B cell (primary cell): ENCODE measurements at regions not wholly inside any gene's neighbourhood (a gene's known extent, or its start where the extent isn't known, plus 50 kb on each side); places are given as distances from the start of the nearest gene placed in this dataset.

Source experiments
- ATAC-seq: fragments of 200-7000 bp; cut with Tn5 transposase; one replicate; pipeline ENCODE4 v1.10.0; 2021; ENCODE audit warnings: low read depth, mild to moderate bottlenecking, moderate number of reproducible peaks, moderate library complexity
- CTCF ChIA-PET: fragments of 350-600 bp; sonication (Branson Sonifier 250); formaldehyde crosslinking; loops from one replicate; lab custom pipeline; 2021; ENCODE audit warnings: antibody characterized with exemption, inconsistent platforms; lab: Charles Lee
- POLR2A ChIA-PET: fragments of 350-600 bp; sonication (Branson Sonifier 250); formaldehyde crosslinking; loops from one replicate; lab custom pipeline; 2021; ENCODE audit warnings: antibody characterized with exemption; lab: Charles Lee
- DNase-seq: peaks from one replicate; pipeline ENCODE4 v3.0.0; 2013
- H2AFZ ChIP-seq: 2 replicates; pipeline ENCODE4 v1.6.1; 2012; ENCODE audit warnings: mild to moderate bottlenecking, low read depth, low read length; ENCODE audit not compliant: insufficient read depth, poor library complexity, severe bottlenecking
- H3K27ac ChIP-seq, 2 donors: 1 replicate in 1 of 2; 2 replicates in 1 of 2; pipeline ENCODE4 v1.5.1; 2012 to 2013; ENCODE audit warnings: low read length in 2 of 2, mild to moderate bottlenecking in 2 of 2, moderate library complexity in 1 of 2
- H3K27me3 ChIP-seq, 4 experiments: fragments of 200-600 bp in 1 of 4; sonication (generic) in 1 of 4; replicated peaks in 1 of 4; 1 replicate in 2 of 4; 2 replicates in 2 of 4; pipeline versions ENCODE4 v1.6.1 to v1.7.0; 2013 to 2016; ENCODE audit warnings: low read length in 3 of 4, mild to moderate bottlenecking in 2 of 4, mixed read lengths in 1 of 4, moderate library complexity in 1 of 4; ENCODE audit not compliant: insufficient read depth in 4 of 4, control insufficient read depth in 3 of 4; ENCODE audit errors: control extremely low read depth in 1 of 4
- H3K36me3 ChIP-seq, 2 experiments: replicated peaks in 1 of 2; 1 replicate in 1 of 2; 2 replicates in 1 of 2; pipeline versions ENCODE4 v1.6.1 to v1.7.1; 2013; ENCODE audit warnings: low read length in 1 of 2; ENCODE audit not compliant: insufficient read depth in 2 of 2, control insufficient read depth in 1 of 2; ENCODE audit errors: control extremely low read depth in 1 of 2, extremely low read depth in 1 of 2
- H3K4me1 ChIP-seq, 2 donors: fragments of 200-600 bp in 1 of 2; sonication (generic) in 1 of 2; 1 replicate in 1 of 2; 2 replicates in 1 of 2; pipeline versions ENCODE4 v1.5.1 to v1.6.1; 2013 to 2017; ENCODE audit warnings: low read length in 2 of 2; ENCODE audit not compliant: control insufficient read depth in 2 of 2, insufficient read depth in 2 of 2
- H3K4me2 ChIP-seq: replicated peaks from 2 replicates; pipeline ENCODE3; 2012; ENCODE audit warnings: mild to moderate bottlenecking, low read depth, low read length; ENCODE audit not compliant: poor library complexity, severe bottlenecking
- H3K4me3 ChIP-seq, 5 experiments: fragments of 200-600 bp in 1 of 5; sonication (generic) in 1 of 5; 1 replicate in 3 of 5; 2 replicates in 2 of 5; pipeline versions ENCODE4 v1.5.1 to v1.7.0; 2011 to 2016; ENCODE audit warnings: low read length in 4 of 5, mild to moderate bottlenecking in 4 of 5, low read depth in 2 of 5, control low read depth in 1 of 5, moderate library complexity in 1 of 5; ENCODE audit not compliant: insufficient read depth in 1 of 5; ENCODE audit errors: control extremely low read depth in 1 of 5, extremely low read depth in 1 of 5
- H3K79me2 ChIP-seq: fragments of 200-600 bp; sonication (generic); one replicate; pipeline ENCODE4 v1.6.0; 2016; ENCODE audit warnings: low read length; ENCODE audit not compliant: control insufficient read depth, insufficient read depth
- H3K9ac ChIP-seq: fragments of 200-600 bp; sonication (generic); 2 replicates; pipeline ENCODE4 v1.6.1; 2017; ENCODE audit warnings: mild to moderate bottlenecking, low read length, moderate library complexity
- H3K9me3 ChIP-seq, 3 donors: one replicate each; pipeline versions ENCODE4 v1.6.1 to v1.7.1; 2013; ENCODE audit warnings: low read length in 2 of 3; ENCODE audit not compliant: control insufficient read depth in 2 of 3, insufficient read depth in 1 of 3; ENCODE audit errors: control extremely low read depth in 1 of 3
- H4K20me1 ChIP-seq: 2 replicates; pipeline ENCODE4 v1.6.0; 2012; ENCODE audit warnings: mild to moderate bottlenecking, low read length; ENCODE audit not compliant: insufficient read depth, control insufficient read depth, poor library complexity, severe bottlenecking
- H3K27ac Mint-ChIP-seq: one replicate; pipeline ENCODE4 v1.8.0; 2021; ENCODE audit warnings: mixed read lengths
- H3K27me3 Mint-ChIP-seq: one replicate; pipeline ENCODE4 v1.8.0; 2021; ENCODE audit warnings: mixed read lengths
- H3K4me1 Mint-ChIP-seq: one replicate; pipeline ENCODE4 v1.8.0; 2021; ENCODE audit warnings: mixed read lengths
- H3K4me3 Mint-ChIP-seq: one replicate; pipeline ENCODE4 v1.8.0; 2021; ENCODE audit warnings: mixed read lengths
- H3K9me3 Mint-ChIP-seq: one replicate; pipeline ENCODE4 v1.8.0; 2022; ENCODE audit warnings: mixed read lengths; ENCODE audit not compliant: insufficient read depth
- CTCF ChIP-seq: fragments of 200-600 bp; IDR thresholded peaks from one replicate; pipeline ENCODE4 v1.8.0; 2022; ENCODE audit warnings: antibody characterized with exemption, mild to moderate bottlenecking
- EZH2 ChIP-seq: IDR thresholded peaks from 2 replicates; pipeline ENCODE4 v1.6.1; 2012; ENCODE audit warnings: borderline replicate concordance, low read depth, mild to moderate bottlenecking, moderate library complexity, low read length; ENCODE audit not compliant: insufficient read depth, poor library complexity, severe bottlenecking
- WGBS: methylation state at CpG from one replicate; pipeline ENCODE4 v1.1.5; 2013; ENCODE audit warnings: missing lambda C conversion rate; ENCODE audit not compliant: insufficient coverage; 5-methylcytosine and 5-hydroxymethylcytosine counted together
- intact Hi-C: fragments of 100-400 bp; cut with micrococcal nuclease; formaldehyde crosslinking; loops from one replicate; pipeline ENCODE4 v1.10.0; 2022

DNA sequence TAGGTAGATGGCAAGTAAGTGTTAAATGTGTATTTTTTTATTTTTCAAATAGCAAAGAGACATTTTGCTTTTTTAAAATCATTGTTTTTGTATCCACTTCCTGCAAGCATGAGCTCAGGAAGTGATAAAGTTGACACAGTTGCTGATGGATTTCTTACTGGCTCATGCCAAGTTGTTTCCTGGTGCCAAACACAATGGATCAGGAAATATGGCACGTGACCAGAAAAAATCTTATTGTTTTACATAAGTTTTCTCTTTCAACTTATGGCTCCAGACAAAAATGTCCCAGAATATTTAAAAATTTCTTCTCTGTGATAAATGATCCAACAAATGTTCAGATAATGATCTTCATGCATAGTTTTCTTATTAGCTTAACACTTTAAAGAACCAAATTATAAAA, 1279.1 kb upstream of the FLRT2 start:
- Histone ChIP-seq H3K4me3 (no peak overlapping the region), H3K9me3 (no peaks in the 10 kb centered on the region), H3K9ac (no peak overlapping the region), H3K4me2 (no peak overlapping the region), H4K20me1 (no peaks in the 10 kb centered on the region), H3K36me3 (no peaks in the 10 kb centered on the region), H2AFZ (no peak overlapping the region), H3K4me1 (no peaks in the 10 kb centered on the region), H3K79me2 (no peaks in the 10 kb centered on the region), H3K27ac (no peak overlapping the region), H3K27me3 (no peaks in the 10 kb centered on the region)
- intact Hi-C loops: no loop called here
- H3K9me3 Mint-ChIP-seq: peaks cover 2% of the 10 kb centered on the region
- ATAC-seq: no peak
- CTCF ChIA-PET: no interaction called here
- H3K4me3 Mint-ChIP-seq: no peak overlapping the region
- no peak for DNase-seq
- no CpG with 5 or more reads among the region's 1 CpG for WGBS
- H3K27ac Mint-ChIP-seq: no peak overlapping the region
- POLR2A ChIA-PET: no interaction called here
- TF ChIP-seq EZH2 (no peak), CTCF (no peak)
- H3K27me3 Mint-ChIP-seq: no peaks in the 10 kb centered on the region
- H3K4me1 Mint-ChIP-seq: no peaks in the 10 kb centered on the region

- no peak for ATAC-seq
- no peak overlapping the region for H3K9ac ChIP-seq
- intact Hi-C loops: no loop called here
- H4K20me1 ChIP-seq: no peaks in the 10 kb centered on the region
- WGBS: no CpG with 5 or more reads among the region's 1 CpG
- H3K9me3 ChIP-seq: no peaks in the 10 kb centered on the region
- ChIA-PET POLR2A (no interaction called here), CTCF (no interaction called here)
- no peaks in the 10 kb centered on the region for H3K36me3 ChIP-seq
- peaks cover 2% of the 10 kb centered on the region for H3K9me3 Mint-ChIP-seq
- H3K79me2 ChIP-seq: no peaks in the 10 kb centered on the region
- no peak for TF ChIP-seq CTCF
- no peak for TF ChIP-seq EZH2
- H3K27me3 ChIP-seq: no peaks in the 10 kb centered on the region
- no peak overlapping the region for H3K4me2 ChIP-seq
- no peaks in the 10 kb centered on the region for H3K27me3 Mint-ChIP-seq
- no peak for DNase-seq
- no peaks in the 10 kb centered on the region for H3K4me1 ChIP-seq
- H3K27ac ChIP-seq: no peak overlapping the region
- no peaks in the 10 kb centered on the region for H3K4me1 Mint-ChIP-seq
- no peak overlapping the region for H3K4me3 Mint-ChIP-seq
- no peak overlapping the region for H3K27ac Mint-ChIP-seq
- no peak overlapping the region for H2AFZ ChIP-seq
- H3K4me3 ChIP-seq: no peak overlapping the region
Observed at GRCh38 chr14:84251411-84252115, 1278.4 kb upstream of the FLRT2 start.
